ENCODE measurements at regions not wholly inside any gene's neighbourhood (a gene's known extent, or its start where the extent isn't known, plus 50 kb on each side); places are given as distances from the start of the nearest gene placed in this dataset.

GRCh38 chr7:85619236-85619635 lies 432.4 kb upstream of the SEMA3D start:
- Histone ChIP-seq H3K23me2 (ENCODE audit: low read depth, low read length) (no peaks in the 10 kb centered on the region), H3K14ac (ENCODE audit: insufficient read length) (no peak overlapping the region), H3K9me3 (ENCODE audit: insufficient read depth in 2 of 2, low read depth in 1 of 2, low read length in 1 of 2) (peaks cover 4 to 6% of the 10 kb centered on the region in 2 experiments; a peak in 1 of 4 replicates), H3K4me3 (ENCODE audit: extremely low read depth in 1 of 4, insufficient read depth in 2 of 4, low read depth in 3 of 4, low read length in 4 of 4) (no peak overlapping the region), H3K18ac (ENCODE audit: extremely low read depth, low read length) (no peak overlapping the region), H3K27ac (ENCODE audit: low read depth, low read length) (no peak overlapping the region), H2AK5ac (ENCODE audit: low read depth, low read length) (no peak overlapping the region), H4K20me1 (replicated peaks in 1 of 2; ENCODE audit: control insufficient read depth in 1 of 2, insufficient read depth in 2 of 2, low read length in 2 of 2) (no peaks in the 10 kb centered on the region), H3K27me3 (replicated peaks in 1 of 4; ENCODE audit: control insufficient read depth in 3 of 4, extremely low read depth in 1 of 4, insufficient read depth in 3 of 4, low read length in 3 of 4) (no peaks in the 10 kb centered on the region), H3K56ac (replicated peaks; ENCODE audit: insufficient read length, low read depth, low read length) (no peak overlapping the region), H4K8ac (ENCODE audit: extremely low read depth, insufficient read depth, low read length) (no peak overlapping the region), H3K36me3 (ENCODE audit: control insufficient read depth in 2 of 4, insufficient read depth in 4 of 4, low read length in 3 of 4) (no peaks in the 10 kb centered on the region), H4K91ac (replicated peaks; ENCODE audit: insufficient read length, low read length) (no peak overlapping the region), H3K9ac (replicated peaks in 1 of 4; ENCODE audit: extremely low read depth in 1 of 4, low read depth in 3 of 4, low read length in 3 of 4) (no peak overlapping the region), H2BK12ac (ENCODE audit: low read depth, low read length) (no peak overlapping the region), H2AFZ (ENCODE audit: low read length) (no peak overlapping the region), H2BK5ac (ENCODE audit: low read depth, low read length) (no peak overlapping the region), H3K4me2 (ENCODE audit: insufficient read depth in 1 of 2, low read depth in 2 of 2, low read length in 2 of 2) (no peak overlapping the region), H2BK20ac (ENCODE audit: low read length) (no peak overlapping the region), H3K4ac (replicated peaks; ENCODE audit: insufficient read length, low read depth, low read length) (no peak overlapping the region), H3K23ac (ENCODE audit: insufficient read length) (no peak overlapping the region), H4K5ac (ENCODE audit: insufficient read length, low read depth, low read length) (no peak overlapping the region), H2BK15ac (ENCODE audit: low read length) (no peak overlapping the region), H3K4me1 (replicated peaks in 1 of 4; ENCODE audit: control insufficient read depth in 3 of 4, insufficient read depth in 4 of 4, low read length in 3 of 4) (no peaks in the 10 kb centered on the region), H3K79me1 (ENCODE audit: low read depth, low read length) (no peaks in the 10 kb centered on the region), H2BK120ac (replicated peaks; ENCODE audit: low read depth, low read length) (no peak overlapping the region), H3K79me2 (ENCODE audit: control insufficient read depth in 1 of 2, insufficient read depth in 2 of 2, low read length in 2 of 2) (no peaks in the 10 kb centered on the region)
- 92% methylated on average over 1 of the region's 1 CpG; no CpG with 5 or more reads in 1 of the 2 experiments for WGBS, 2 experiments (ENCODE audit: extremely low coverage in 1 of 2, insufficient coverage in 1 of 2, insufficient read length in 1 of 2, insufficient replicate concordance in 2 of 2, low coverage in 1 of 2, low lambda C conversion rate in 2 of 2, missing lambda C conversion rate in 1 of 2)
- DNase-seq (ENCODE audit: low read depth in 1 of 2, low spot score in 2 of 2), result no peak
- ChIA-PET POLR2A (ENCODE audit: partially characterized antibody) (no interaction called here), CTCF (ENCODE audit: partially characterized antibody) (interaction anchor here (0.6 kb wide), 1 partner anchor 14 kb away, joined by 3 read pairs; no protein-coding TSS in a partner anchor)
- FAIRE-seq, result no peak
- no peak for TF ChIP-seq SP4 (IDR thresholded peaks at IDR 0.05; ENCODE audit: low read length)
- TF ChIP-seq POU5F1 (IDR thresholded peaks at IDR 0.05; ENCODE audit: low read depth, low read length), result no peak
- TF ChIP-seq CTBP2 (IDR thresholded peaks at IDR 0.05; ENCODE audit: borderline replicate concordance, insufficient read depth, insufficient read length, low read length), result no peak
- TF ChIP-seq FOSL1 (IDR thresholded peaks at IDR 0.05; ENCODE audit: insufficient read depth, low read depth, low read length), result no peak
- TF ChIP-seq SUZ12 (IDR thresholded peaks at IDR 0.05; ENCODE audit: low read length), result no peak
- TF ChIP-seq JUND (IDR thresholded peaks at IDR 0.05; ENCODE audit: low read length), result no peak
- TF ChIP-seq SP2 (IDR thresholded peaks at IDR 0.05; ENCODE audit: low read length), result no peak
- TF ChIP-seq BACH1 (IDR thresholded peaks at IDR 0.05; ENCODE audit: low read length), result no peak
- no peak for TF ChIP-seq JUN (IDR thresholded peaks at IDR 0.05; ENCODE audit: low read depth, low read length)
- no peak for TF ChIP-seq HDAC2 (IDR thresholded peaks at IDR 0.05; ENCODE audit: borderline replicate concordance in 1 of 2, low read depth in 2 of 2, low read length in 2 of 2)
- TF ChIP-seq POLR2AphosphoS5 (IDR thresholded peaks at IDR 0.05; ENCODE audit: low read depth, low read length), result no peak
- TF ChIP-seq TAF7 (optimal IDR thresholded peaks at IDR 0.05; ENCODE audit: borderline replicate concordance, low read depth, low read length), result no peak
- no peak for TF ChIP-seq BRCA1 (IDR thresholded peaks at IDR 0.05; ENCODE audit: low read depth, low read length)
- no peak for TF ChIP-seq SRF (IDR thresholded peaks at IDR 0.05; ENCODE audit: low read depth, low read length)
- no peak for TF ChIP-seq NANOG (IDR thresholded peaks at IDR 0.05; ENCODE audit: insufficient read depth, low read depth, low read length, poor library complexity, severe bottlenecking)

Measured in H1 (cell line).